Kasumi-1 (cell line): ENCODE measurements at regions not wholly inside any gene's neighbourhood (a gene's known extent, or its start where the extent isn't known, plus 50 kb on each side); places are given as distances from the start of the nearest gene placed in this dataset.
A peak's percentile ranks its signal among the peaks of the same experiment; 100 is the strongest.

ENCODE experiments used
- DNase-seq, 2 experiments: peaks; one replicate each; lab custom pipeline; 2025; lab: John Stamatoyannopoulos, UW

DNA sequence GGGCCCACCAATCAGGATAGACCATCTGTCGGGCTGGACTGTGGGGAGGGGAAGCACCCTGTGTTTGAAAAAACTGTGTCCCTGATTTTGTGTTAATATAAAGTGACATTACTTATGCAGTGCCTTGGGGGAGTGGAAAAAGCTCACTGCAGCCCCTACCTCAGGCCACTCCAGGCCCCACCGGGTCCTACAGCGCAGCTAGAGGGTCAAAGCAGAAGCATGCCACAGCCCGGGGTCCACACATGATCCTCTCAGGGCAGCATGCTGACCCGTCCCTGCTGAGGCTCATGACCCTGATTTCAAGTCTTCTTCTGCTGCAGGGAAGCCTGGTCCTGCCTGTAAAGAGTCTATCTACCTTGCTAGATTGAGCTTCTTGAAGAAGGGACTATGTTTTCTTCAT lies 133.0 kb upstream of the PLCB4 start:
- no peak for DNase-seq

- DNase-seq: no peak
These were observed 130.4 kb upstream of the PLCB4 start for GRCh38 chr20:8938532-8938931.

- no peak for DNase-seq
These were observed 128.6 kb upstream of the PLCB4 start for GRCh38 chr20:8940326-8940725.

DNA sequence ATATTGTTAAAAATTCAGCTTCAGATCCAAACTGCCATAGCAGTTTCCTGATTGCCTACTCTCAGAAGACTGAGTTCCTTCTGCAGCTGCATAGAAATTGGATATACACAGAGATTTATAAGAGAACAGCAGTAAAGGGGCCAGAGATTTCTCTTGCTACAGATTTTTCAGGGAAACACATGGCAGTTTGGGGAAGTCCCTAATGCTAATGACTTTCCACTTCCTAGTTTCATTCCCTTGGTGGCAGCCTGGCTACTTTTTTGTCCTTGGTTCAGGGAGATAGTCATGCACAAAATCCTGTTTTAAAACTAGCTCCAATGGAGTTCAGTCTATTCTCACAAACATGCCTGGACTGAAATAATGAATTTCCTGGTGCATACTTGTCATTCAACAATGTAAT lies 125.3 kb upstream of the PLCB4 start:
- peak in 1 of 2 experiments; percentile 3 for DNase-seq

GRCh38 chr20:8946036-8946940 lies 122.6 kb upstream of the PLCB4 start:
- DNase-seq: no peak

DNA sequence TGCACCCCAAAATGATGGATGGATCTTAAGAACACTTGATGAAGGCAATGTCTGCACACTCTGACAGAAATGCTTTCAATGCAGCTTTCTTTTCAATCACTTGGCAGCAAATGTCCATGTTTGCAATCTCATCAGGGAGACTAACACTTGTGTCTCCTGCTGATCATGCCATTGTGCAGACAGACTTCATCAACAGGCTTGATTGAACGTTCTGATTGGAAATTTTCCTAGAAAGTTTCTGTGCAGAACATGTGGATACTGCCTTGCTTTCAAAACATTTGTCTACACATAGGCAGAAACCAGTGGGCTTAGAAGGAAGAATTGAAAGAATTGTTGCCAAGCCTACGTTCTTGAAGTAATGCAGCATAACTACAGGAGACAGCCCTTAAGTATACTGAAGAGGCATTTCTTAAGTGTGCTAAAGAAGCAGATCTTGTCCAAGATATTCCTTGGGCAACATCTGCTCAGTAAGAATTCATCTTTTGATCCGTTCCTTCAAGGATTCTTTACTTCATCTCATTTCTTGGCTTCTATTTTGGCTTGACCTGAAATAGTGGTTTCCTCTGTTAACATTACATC lies 120.4 kb upstream of the PLCB4 start:
- no peak for DNase-seq

GRCh38 chr20:8951164-8951563 lies 117.7 kb upstream of the PLCB4 start:
- no peak for DNase-seq

- no peak for DNase-seq
These were observed 116.2 kb upstream of the PLCB4 start for GRCh38 chr20:8952721-8953120.

DNA sequence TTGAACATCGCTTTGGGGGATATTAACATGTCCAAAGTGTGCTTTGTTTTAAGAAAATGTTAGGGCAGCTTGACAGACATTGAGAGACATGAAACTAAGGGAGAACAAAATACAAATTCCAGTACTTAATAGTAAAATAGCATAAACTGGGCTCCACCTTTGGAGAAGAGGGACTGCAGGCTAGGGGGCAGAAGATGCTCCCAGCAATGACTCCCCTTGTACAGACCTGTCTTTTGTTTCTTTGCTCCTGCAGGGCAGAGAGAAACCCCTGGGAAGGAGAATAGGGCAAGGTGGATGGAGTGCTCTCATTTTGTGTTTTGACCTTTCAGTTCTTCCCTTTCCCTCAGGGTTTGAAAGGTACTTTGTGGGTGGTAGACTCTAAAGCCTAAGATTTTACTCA lies 115.6 kb upstream of the PLCB4 start:
- DNase-seq: no peak

- DNase-seq: no peak
These were observed 108.6 kb upstream of the PLCB4 start for GRCh38 chr20:8960241-8960640.

GRCh38 chr20:8963330-8963729 lies 105.6 kb upstream of the PLCB4 start:
- no peak for DNase-seq

DNA sequence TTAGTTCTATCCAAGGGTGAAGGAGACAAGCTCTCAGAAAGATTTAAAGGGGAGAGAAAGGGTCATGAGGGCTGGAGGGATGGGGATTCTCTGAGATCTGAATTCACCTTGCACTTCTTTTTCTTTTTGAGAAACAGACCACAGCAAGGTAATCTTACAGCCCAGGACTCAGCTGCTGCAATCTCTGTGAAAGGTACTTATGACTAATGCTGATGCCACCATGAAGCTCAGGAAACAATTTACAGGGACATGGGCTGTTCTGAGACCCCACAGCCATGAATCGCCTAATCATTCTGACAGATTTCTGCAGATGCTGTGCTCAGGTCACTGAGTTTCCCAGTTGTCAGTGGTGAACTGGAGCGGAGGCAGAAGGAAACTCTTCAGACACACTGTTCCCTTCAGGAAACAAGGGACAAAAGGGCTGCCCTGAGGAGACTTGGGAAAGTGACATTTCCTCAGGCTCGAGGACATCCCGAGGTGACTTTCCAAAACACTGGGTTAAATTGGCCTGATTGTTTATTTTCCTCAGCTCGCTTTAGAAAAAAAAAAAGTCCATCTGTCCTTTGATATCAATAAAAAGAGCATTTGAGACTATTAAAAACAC lies 103.8 kb upstream of the PLCB4 start:
- no peak for DNase-seq

DNA sequence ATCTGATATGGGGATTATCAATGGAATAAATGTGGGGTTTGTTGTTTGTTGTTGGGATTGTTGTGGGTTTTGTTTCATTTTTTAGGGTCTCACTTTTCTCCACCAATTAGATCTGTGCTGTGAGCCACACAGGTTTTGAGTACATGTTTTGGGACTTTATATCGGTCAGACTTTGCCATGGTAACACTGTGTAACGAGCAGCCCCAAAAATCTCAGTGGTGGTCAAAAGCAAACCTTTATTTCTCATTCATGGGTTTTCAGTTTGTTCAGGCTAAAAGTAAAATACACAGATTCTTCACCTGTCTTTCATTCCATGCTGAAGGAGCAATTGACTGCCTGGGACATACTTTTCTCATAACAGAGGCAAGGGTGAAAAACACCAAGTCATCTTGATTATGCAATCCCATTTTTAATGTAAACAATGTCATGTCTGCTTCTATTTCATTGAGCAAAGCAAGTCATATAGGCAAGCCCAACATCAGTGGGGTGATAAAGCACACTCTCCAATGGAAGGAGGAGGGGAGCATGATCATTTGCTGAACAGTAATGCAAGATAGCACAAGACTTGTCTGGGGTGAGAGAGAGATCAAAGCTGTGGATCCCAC lies 101.1 kb upstream of the PLCB4 start:
- no peak for DNase-seq

DNA sequence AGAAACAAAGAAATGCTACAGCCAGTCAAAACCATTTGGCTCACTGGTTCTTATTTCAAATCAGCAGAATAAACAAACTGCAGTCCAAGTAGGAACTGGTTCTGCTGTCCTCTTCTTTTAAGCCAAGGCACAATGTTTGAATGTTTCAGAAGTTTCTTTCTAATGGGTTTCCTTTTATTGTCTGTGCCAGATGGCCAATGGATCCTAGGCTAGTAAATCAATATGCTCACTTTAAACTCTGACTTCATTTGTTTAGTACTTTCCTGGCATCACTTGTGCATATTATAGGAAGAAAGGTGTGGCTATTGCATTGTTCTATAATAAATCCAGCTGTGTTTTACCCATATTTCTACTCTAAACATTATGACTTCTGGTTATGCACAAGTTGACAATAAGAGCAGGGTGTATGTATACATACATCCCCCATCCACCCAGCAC lies 99.7 kb upstream of the PLCB4 start:
- DNase-seq: no peak

- DNase-seq: no peak
These were observed 97.1 kb upstream of the PLCB4 start for GRCh38 chr20:8971669-8972316.

DNA sequence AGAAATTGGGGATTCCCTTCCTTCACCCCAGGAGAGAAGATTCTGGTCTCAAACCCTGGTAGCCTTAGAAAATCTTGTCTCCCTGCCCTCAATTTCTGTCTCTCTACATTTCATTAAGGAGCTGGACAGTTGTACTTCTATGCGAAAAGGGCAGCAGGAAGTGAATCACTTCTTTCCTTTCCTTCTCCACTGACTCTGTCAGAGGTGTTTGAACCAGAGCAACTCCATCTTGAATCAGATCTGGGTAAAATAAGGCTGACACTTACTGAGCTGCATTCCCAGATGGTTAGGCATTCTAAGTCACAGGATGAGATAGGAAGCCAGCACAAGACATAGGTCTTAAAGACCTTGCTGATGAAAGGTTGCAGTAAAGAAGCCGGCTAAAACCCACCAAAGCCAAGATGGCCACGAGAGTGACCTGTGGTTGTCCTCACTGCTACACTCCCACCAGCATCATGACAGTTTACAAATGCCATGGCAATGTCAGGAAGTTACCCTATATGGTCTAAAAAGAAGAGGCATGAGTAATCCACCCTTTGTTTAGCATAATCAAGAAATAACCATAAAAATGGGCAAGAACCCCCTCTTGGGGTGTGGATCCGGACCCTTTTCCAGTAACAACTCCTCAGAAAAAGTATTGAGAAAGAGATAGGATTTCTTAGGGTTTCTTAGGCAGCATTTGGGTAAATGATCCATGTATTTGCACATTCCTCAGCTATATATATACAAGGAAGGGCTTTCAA lies 95.8 kb upstream of the PLCB4 start:
- DNase-seq: no peak

DNA sequence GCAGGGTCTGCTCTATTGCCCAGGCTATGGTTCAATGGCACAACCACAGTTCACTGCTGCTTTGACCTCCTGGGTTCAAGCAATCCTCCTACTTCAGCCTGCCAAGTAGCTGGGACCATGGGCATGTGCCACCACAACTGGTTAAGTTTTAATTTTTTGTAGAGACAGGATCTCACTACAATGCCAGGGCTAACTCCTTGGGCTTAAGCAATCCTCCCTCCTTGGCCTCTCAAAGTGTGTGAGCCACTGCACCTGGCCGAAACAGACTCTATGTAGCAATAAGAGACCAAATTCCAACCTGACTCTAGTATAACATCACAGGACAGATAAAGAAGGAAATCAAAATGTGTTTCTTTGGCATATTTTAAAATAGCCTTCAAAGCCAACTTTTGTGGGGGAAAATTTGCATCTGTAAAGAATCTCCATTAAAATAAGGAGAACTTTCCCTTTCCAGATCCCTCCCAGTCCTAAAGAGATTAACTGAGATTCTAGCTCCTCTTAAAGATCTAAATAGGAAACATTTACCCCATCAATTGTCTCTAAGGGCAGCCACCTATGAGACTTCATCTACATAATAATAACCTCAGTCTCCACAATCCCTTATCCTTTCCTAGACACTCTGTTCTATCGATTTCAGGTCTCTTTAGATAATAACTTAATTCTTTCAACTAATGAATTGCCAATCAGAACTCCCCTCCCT lies 94.7 kb upstream of the PLCB4 start:
- no peak for DNase-seq

DNA sequence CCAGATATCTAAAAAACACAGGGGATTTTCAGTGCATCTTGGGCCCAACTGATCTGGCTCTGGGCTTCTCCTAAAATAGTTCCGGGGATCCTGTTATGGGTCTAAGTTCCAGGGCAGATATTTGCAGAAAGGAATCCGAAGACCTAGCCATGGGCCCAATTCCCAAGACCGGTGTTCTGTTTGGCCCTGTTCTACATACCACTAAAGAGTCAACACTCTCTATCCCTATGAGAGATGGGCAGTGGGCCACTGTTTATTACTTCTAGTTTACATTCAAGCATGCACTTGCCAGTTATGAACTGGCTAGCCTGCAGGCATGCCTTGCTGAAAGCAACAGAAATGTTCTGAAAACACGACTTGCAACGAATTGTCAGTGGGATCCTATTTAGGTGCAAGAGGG lies 87.4 kb upstream of the PLCB4 start:
- no peak for DNase-seq

GRCh38 chr20:8983478-8984345 lies 85.2 kb upstream of the PLCB4 start:
- no peak for DNase-seq

DNA sequence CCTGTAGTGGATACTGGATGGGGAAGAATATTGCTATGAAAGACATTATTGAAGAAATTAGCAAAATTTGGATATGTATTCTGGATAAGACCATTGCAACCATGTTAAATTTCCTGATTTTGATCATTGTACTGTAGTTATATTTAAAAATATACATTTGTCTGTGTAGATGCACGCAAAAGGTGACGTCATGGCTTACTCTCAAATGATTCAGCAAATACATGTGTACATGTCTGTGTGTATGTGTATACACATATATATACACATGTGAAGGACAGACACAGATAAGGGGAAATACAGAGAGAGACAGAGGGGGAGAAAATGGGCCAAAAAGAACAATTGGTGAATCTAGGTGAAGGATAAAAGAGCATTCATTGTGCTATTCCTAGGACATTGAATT lies 82.3 kb upstream of the PLCB4 start:
- no peak for DNase-seq
